PFSK-1 (cell line): ENCODE measurements at regions not wholly inside any gene's neighbourhood (a gene's known extent, or its start where the extent isn't known, plus 50 kb on each side); places are given as distances from the start of the nearest gene placed in this dataset.

Experiments
- POLR2AphosphoS5 ChIP-seq: IDR thresholded peaks from 2 replicates; pipeline ENCODE4 v1.6.1; 2012; ENCODE audit warnings: low read depth, mild to moderate bottlenecking, control low read depth, low read length, moderate library complexity
- SIN3A ChIP-seq: IDR thresholded peaks from 2 replicates; pipeline ENCODE4 v1.6.1; 2012; ENCODE audit warnings: mild to moderate bottlenecking, low read length, moderate library complexity, borderline replicate concordance; ENCODE audit not compliant: insufficient read depth
- TAF1 ChIP-seq: IDR thresholded peaks from 2 replicates; pipeline ENCODE4 v1.6.1; 2012; ENCODE audit warnings: low read length, control low read depth, borderline replicate concordance; ENCODE audit not compliant: insufficient read depth
- TF ChIP-seq, protein P1 (sequence below), 2 experiments: IDR thresholded peaks; 2 replicates each; pipeline versions ENCODE4 v1.6.1 to v1.8.0; 2011 to 2012; ENCODE audit warnings: low read depth in 2 of 2, low read length in 2 of 2, control low read depth in 1 of 2, inconsistent platforms in 1 of 2, mild to moderate bottlenecking in 1 of 2, moderate library complexity in 1 of 2; ENCODE audit not compliant: insufficient read depth in 1 of 2

DNA sequence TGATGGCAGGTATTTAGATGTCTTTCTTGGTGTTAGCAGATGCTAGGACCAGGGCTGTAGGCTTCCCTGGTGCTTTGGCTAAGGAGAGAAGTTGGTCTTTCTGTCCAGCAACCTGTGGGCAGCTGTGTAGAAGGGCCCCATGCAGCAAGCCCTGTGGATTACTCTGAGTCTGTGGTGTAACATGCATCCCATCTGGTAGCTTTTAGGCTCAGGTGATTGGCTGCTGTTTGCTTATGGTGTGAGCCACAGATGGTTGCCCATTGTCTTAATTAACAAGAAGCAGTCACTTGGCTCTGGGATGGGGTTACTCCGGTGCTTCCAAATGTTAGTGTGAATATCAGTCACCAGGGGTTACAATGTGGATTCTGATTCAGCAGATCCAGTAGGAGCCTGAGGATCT, 368.6 kb upstream of the C2CD4B start:
- TF ChIP-seq POLR2AphosphoS5 (no peak), TAF1 (no peak), SIN3A (no peak)
- TF ChIP-seq, protein P1, sequence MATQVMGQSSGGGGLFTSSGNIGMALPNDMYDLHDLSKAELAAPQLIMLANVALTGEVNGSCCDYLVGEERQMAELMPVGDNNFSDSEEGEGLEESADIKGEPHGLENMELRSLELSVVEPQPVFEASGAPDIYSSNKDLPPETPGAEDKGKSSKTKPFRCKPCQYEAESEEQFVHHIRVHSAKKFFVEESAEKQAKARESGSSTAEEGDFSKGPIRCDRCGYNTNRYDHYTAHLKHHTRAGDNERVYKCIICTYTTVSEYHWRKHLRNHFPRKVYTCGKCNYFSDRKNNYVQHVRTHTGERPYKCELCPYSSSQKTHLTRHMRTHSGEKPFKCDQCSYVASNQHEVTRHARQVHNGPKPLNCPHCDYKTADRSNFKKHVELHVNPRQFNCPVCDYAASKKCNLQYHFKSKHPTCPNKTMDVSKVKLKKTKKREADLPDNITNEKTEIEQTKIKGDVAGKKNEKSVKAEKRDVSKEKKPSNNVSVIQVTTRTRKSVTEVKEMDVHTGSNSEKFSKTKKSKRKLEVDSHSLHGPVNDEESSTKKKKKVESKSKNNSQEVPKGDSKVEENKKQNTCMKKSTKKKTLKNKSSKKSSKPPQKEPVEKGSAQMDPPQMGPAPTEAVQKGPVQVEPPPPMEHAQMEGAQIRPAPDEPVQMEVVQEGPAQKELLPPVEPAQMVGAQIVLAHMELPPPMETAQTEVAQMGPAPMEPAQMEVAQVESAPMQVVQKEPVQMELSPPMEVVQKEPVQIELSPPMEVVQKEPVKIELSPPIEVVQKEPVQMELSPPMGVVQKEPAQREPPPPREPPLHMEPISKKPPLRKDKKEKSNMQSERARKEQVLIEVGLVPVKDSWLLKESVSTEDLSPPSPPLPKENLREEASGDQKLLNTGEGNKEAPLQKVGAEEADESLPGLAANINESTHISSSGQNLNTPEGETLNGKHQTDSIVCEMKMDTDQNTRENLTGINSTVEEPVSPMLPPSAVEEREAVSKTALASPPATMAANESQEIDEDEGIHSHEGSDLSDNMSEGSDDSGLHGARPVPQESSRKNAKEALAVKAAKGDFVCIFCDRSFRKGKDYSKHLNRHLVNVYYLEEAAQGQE (IDR thresholded peaks at IDR 0.05; ENCODE audit: insufficient read depth in 1 of 2, low read depth in 2 of 2, low read length in 2 of 2), result no peak
